Tibial nerve (tissue), 4 donors: ENCODE measurements at regions not wholly inside any gene's neighbourhood (a gene's known extent, or its start where the extent isn't known, plus 50 kb on each side); places are given as distances from the start of the nearest gene placed in this dataset.
"Not testable (repeated sequence)": the region's sequence is repeated elsewhere in the genome, so short reads cannot be mapped to it uniquely, and the experiment has no call there.

Experiments used
- DNase-seq, 2 donors: peaks; one replicate each; pipeline ENCODE4 v3.0.0-alpha.2; 2019; ENCODE audit warnings: low spot score in 2 of 2
- H3K27ac ChIP-seq, 4 donors: fragments of 200-600 bp; sonication (generic) in 3 of 4; one replicate each; pipeline ENCODE4 v1.5.1; 2017 to 2019; ENCODE audit warnings: mild to moderate bottlenecking in 1 of 4
- H3K27me3 ChIP-seq, 2 donors: fragments of 200-600 bp; sonication (generic) in 1 of 2; one replicate each; pipeline versions ENCODE4 v1.5.1 to v1.6.0; 2017 to 2019
- H3K36me3 ChIP-seq, 3 donors: fragments of 200-600 bp; sonication (generic); one replicate each; pipeline ENCODE4 v1.5.1; 2018 to 2019
- H3K4me1 ChIP-seq, 4 donors: fragments of 200-600 bp; sonication (generic) in 3 of 4; one replicate each; pipeline ENCODE4 v1.5.1; 2017 to 2019
- H3K4me3 ChIP-seq, 4 donors: fragments of 200-600 bp; sonication (generic) in 3 of 4; one replicate each; pipeline ENCODE4 v1.5.1; 2017 to 2019; ENCODE audit warnings: mild to moderate bottlenecking in 1 of 4, moderate library complexity in 1 of 4
- H3K9me3 ChIP-seq, 4 donors: fragments of 200-600 bp; sonication (generic) in 3 of 4; one replicate each; pipeline ENCODE4 v1.5.1; 2017 to 2019
- EP300 ChIP-seq, 2 donors: sonication (generic); formaldehyde crosslinking; IDR thresholded peaks; one replicate each; pipeline ENCODE4 v1.6.1; 2017; ENCODE audit warnings: antibody characterized with exemption in 2 of 2, mild to moderate bottlenecking in 1 of 2
- POLR2A ChIP-seq, 2 donors: fragments of 450-650 bp; IDR thresholded peaks; one replicate each; pipeline ENCODE4 v1.6.1; 2017; ENCODE audit warnings: antibody characterized with exemption in 2 of 2, mild to moderate bottlenecking in 2 of 2, moderate library complexity in 2 of 2
- WGBS, 2 donors: methylation state at CpG; one replicate each; pipeline ENCODE4 v1.1.5; 2018; 5-methylcytosine and 5-hydroxymethylcytosine counted together
- TF ChIP-seq, protein P1 (sequence below), 5 experiments: fragments of 200-600 bp in 3 of 5; fragments of 450-650 bp in 2 of 5; sonication (generic) in 3 of 5; IDR thresholded peaks; one replicate each; pipeline ENCODE4 v1.5.1; 2016 to 2019; ENCODE audit warnings: antibody characterized with exemption in 5 of 5, mild to moderate bottlenecking in 3 of 5, moderate library complexity in 2 of 5

DNA sequence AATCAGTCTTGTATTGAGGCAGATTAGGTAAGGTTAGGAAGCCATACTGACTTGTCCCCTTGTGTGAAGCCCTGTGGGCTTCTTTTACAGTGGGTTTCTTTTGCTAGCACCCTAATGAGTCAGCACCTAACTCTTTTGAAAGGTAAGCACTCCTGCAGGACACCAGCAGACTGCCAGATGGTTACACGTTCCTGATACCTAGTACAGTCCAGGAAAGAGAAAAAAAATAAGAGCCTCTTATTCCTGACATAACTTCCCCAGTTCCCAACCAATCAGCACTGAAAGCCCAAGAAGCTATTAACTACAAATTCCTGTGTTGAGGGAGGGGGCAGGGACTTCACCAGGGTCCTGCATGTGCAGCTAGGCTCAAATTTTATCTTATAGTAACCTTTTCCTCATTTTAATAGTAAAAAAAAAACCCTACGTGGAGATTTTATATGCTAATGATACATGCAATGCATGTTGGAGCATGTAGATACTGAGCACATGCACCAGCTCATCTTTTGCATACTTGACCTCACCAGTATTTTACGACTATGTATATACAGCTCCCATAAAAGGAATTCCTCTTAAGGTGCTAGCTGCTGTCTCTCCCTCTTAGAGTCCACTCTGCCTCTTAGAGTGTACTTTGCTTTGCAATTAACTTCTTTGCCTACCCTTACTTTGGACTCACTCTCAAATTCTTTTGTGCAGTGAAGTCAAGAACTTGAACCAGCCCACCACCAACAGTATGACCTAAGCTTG lies 84.7 kb upstream of the RORB start:
- WGBS, 2 donors, result 52 to 89% methylated on average over 3 of the region's 3 CpGs

DNA sequence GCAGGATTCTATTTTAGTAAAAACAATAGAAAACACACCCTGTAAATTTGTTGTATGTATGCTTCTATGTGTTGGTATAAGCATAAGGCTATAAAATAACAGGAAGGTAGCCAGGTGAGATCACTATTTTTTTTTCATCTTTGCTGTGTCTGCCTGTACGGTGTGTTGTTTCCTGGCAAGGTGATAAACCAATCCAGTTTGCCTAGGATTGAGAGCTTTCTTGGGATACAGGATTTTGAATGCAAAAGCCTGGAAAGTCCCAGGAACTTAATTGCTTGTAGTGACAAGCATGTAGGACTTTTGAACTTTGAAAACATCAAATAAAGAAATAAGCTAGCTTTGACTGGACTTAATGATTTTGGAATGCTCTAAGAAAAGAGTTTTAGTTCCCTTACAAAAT lies 83.3 kb upstream of the RORB start:
- Histone ChIP-seq H3K9me3 (no peaks in the 10 kb centered on the region), H3K4me3 (no peak overlapping the region), H3K27ac (no peak overlapping the region), H3K4me1 (no peaks in the 10 kb centered on the region), H3K36me3 (no peaks in the 10 kb centered on the region), H3K27me3 (no peaks in the 10 kb centered on the region)
- TF ChIP-seq, protein P1, sequence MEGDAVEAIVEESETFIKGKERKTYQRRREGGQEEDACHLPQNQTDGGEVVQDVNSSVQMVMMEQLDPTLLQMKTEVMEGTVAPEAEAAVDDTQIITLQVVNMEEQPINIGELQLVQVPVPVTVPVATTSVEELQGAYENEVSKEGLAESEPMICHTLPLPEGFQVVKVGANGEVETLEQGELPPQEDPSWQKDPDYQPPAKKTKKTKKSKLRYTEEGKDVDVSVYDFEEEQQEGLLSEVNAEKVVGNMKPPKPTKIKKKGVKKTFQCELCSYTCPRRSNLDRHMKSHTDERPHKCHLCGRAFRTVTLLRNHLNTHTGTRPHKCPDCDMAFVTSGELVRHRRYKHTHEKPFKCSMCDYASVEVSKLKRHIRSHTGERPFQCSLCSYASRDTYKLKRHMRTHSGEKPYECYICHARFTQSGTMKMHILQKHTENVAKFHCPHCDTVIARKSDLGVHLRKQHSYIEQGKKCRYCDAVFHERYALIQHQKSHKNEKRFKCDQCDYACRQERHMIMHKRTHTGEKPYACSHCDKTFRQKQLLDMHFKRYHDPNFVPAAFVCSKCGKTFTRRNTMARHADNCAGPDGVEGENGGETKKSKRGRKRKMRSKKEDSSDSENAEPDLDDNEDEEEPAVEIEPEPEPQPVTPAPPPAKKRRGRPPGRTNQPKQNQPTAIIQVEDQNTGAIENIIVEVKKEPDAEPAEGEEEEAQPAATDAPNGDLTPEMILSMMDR (IDR thresholded peaks at IDR 0.05), result no peak
- TF ChIP-seq EP300 (IDR thresholded peaks at IDR 0.05) (no peak), POLR2A (IDR thresholded peaks at IDR 0.05) (no peak)
- WGBS, 2 donors, result 39 to 59% methylated on average over 1 of the region's 1 CpG
- DNase-seq, result no peak

More for the DNA sequence above, 84.7 kb upstream of the RORB start:
- no peak for DNase-seq
- Histone ChIP-seq H3K9me3 (no peaks in the 10 kb centered on the region), H3K27me3 (no peaks in the 10 kb centered on the region), H3K4me1 (no peaks in the 10 kb centered on the region), H3K36me3 (no peaks in the 10 kb centered on the region), H3K27ac (no peak overlapping the region), H3K4me3 (no peak overlapping the region)
- TF ChIP-seq POLR2A (IDR thresholded peaks at IDR 0.05), result no peak
- TF ChIP-seq, protein P1 (IDR thresholded peaks at IDR 0.05), result no peak
- no peak for TF ChIP-seq EP300 (IDR thresholded peaks at IDR 0.05)

DNA sequence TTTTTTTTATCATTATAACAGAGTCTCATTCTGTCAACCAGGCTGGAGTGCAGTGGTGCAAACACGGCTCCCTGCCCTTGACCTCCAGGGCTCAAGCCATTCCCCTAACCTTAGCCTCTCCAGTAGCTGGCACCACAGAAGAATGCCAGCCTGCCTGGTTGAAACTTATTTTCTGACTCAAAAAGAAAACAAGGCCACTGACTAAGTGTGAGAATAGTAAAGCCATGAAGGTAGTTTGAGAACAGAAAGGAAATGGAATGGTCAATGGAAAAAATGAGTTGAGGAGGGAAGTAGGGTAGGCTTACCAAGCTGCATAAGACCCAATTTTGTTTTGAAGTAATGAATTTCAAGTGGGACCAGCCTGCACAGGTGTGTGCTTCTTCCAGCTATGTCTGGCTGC lies 82.8 kb upstream of the RORB start:
- Histone ChIP-seq H3K4me3 (no peak overlapping the region), H3K4me1 (no peaks in the 10 kb centered on the region), H3K36me3 (no peaks in the 10 kb centered on the region), H3K27me3 (no peaks in the 10 kb centered on the region), H3K27ac (no peak overlapping the region), H3K9me3 (no peaks in the 10 kb centered on the region)
- TF ChIP-seq, protein P1 (IDR thresholded peaks at IDR 0.05), result no peak
- TF ChIP-seq POLR2A (IDR thresholded peaks at IDR 0.05) (no peak), EP300 (IDR thresholded peaks at IDR 0.05) (no peak)
- no peak for DNase-seq
- WGBS, 2 donors, result 36 to 57% methylated on average over 1 of the region's 1 CpG

DNA sequence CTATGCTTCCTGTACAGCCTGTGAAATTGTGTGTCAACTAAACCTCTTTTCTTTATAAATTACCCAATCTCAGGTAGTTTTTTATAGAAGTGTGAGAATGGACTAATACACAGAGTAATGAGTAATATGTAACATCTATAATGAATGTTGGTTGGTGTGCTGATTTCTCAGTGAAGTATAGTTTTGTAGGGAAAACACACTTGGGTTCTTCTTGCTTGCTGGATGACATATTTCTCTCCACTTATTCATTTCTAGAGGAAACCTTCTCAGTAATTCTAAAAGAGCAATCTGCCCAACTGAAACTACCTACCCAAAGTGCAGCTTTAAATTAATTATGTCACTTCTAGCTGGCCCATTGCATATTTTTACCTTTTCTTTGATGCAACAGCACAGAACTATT lies 81.1 kb upstream of the RORB start:
- no peak overlapping the region for H3K4me3 ChIP-seq

DNA sequence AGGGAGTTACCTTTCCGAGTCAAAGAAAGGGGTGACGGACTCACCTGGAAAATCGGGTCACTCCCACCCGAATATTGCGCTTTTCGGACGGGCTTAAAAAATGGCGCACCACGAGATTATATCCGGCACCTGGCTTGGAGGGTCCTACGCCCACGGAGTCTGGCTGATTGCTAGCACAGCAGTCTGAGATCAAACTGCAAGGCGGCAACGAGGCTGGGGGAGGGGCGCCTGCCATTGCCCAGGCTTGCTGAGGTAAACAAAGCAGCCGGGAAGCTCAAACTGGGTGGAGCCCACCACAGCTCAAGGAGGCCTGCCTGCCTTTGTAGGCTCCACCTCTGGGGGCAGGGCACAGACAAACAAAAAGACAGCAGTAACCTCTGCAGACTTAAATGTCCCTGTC lies 72.6 kb upstream of the RORB start:
- H3K4me1 ChIP-seq, H3K27ac ChIP-seq, H3K4me3 ChIP-seq, H3K36me3 ChIP-seq, H3K27me3 ChIP-seq, H3K9me3 ChIP-seq, DNase-seq: not testable (repeated sequence)
- 88 to 90% methylated on average over 16 of the region's 16 CpGs for WGBS, 2 donors

More for the DNA sequence above, 81.1 kb upstream of the RORB start:
- Histone ChIP-seq H3K27ac (no peak overlapping the region), H3K36me3 (no peaks in the 10 kb centered on the region), H3K27me3 (no peaks in the 10 kb centered on the region), H3K9me3 (no peaks in the 10 kb centered on the region), H3K4me1 (no peaks in the 10 kb centered on the region)
- no peak for DNase-seq
- TF ChIP-seq POLR2A (IDR thresholded peaks at IDR 0.05) (no peak), EP300 (IDR thresholded peaks at IDR 0.05) (no peak)
- TF ChIP-seq, protein P1 (IDR thresholded peaks at IDR 0.05), result no peak

DNA sequence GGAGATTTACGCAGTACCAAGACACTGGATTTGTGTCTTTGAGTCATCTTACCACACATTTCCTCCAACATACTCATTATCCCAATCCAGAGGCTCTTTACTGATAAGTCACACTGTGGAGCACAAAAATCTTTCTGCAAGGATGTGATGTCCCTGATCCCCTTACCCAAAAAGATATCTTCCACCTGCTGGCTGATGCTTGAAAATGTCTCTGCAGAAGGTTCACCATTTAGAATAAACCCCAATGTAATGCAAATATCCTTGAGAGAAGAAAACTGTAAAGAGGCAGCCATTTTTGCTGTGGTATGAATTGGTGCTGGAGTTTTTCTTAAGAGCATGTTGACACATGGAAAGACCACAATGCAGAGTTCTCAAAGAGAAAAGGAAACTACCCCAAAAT lies 65.7 kb upstream of the RORB start:
- 93 to 95% methylated on average over 1 of the region's 1 CpG for WGBS, 2 donors

More for the DNA sequence above, 65.7 kb upstream of the RORB start:
- no peak overlapping the region for H3K27ac ChIP-seq
- DNase-seq, result no peak
- H3K36me3 ChIP-seq, result no peaks in the 10 kb centered on the region
- no peaks in the 10 kb centered on the region for H3K9me3 ChIP-seq
- no peak overlapping the region for H3K4me3 ChIP-seq
- TF ChIP-seq, protein P1 (IDR thresholded peaks at IDR 0.05), result no peak
- TF ChIP-seq EP300 (IDR thresholded peaks at IDR 0.05) (no peak), POLR2A (IDR thresholded peaks at IDR 0.05) (no peak)
- no peaks in the 10 kb centered on the region for H3K27me3 ChIP-seq
- no peaks in the 10 kb centered on the region for H3K4me1 ChIP-seq
